K562 (cell line): ENCODE measurements at regions not wholly inside any gene's neighbourhood (a gene's known extent, or its start where the extent isn't known, plus 50 kb on each side); places are given as distances from the start of the nearest gene placed in this dataset.

ENCODE experiments used
- ILK ChIP-seq: fragments of 450-650 bp; IDR thresholded peaks from 2 replicates; pipeline ENCODE4 v1.6.1; 2016; ENCODE audit warnings: missing genetic modification characterization, low read depth, mild to moderate bottlenecking, missing compliant biosample characterization, moderate library complexity, borderline replicate concordance
- JUNB ChIP-seq: fragments of 450-650 bp; formaldehyde crosslinking; conservative IDR thresholded peaks from 2 replicates; pipeline ENCODE4 v1.4.0; 2020; ENCODE audit warnings: mild to moderate bottlenecking
- KLF13 ChIP-seq: fragments of 450-650 bp; IDR thresholded peaks from 2 replicates; pipeline ENCODE4 v1.6.1; 2016; ENCODE audit warnings: missing genetic modification characterization, low read depth, mild to moderate bottlenecking, missing compliant biosample characterization, moderate library complexity, borderline replicate concordance
- KLF16 ChIP-seq: IDR thresholded peaks from 2 replicates; pipeline ENCODE4 v1.6.1; 2016; ENCODE audit warnings: antibody characterized with exemption
- PRPF4 ChIP-seq: fragments of 200-400 bp; formaldehyde crosslinking; IDR thresholded peaks from one replicate; pipeline ENCODE4 v1.6.1; 2017; ENCODE audit warnings: low read length, low read depth, mild to moderate bottlenecking; ENCODE audit not compliant: insufficient read depth, poor library complexity, severe bottlenecking
- THAP12 ChIP-seq: fragments of 250-450 bp; sonication (Bioruptor Pico); IDR thresholded peaks from 2 replicates; pipeline ENCODE4 v1.9.0; 2021; ENCODE audit warnings: mild to moderate bottlenecking, inconsistent platforms
- USF2 ChIP-seq: sonication (generic); formaldehyde crosslinking; IDR thresholded peaks from 2 replicates; pipeline ENCODE4 v1.5.0; 2020; ENCODE audit warnings: missing genetic modification reagents

- TF ChIP-seq THAP12 (CRISPR knock-in tag): no peak
- TF ChIP-seq KLF13 (tag): no peak
- TF ChIP-seq KLF16: no peak
- no peak for TF ChIP-seq ILK (tag)
- TF ChIP-seq PRPF4: no peak
- TF ChIP-seq USF2: no peak
- no peak for TF ChIP-seq JUNB
Observed at GRCh38 chr12:46590991-46591703, 218.6 kb upstream of the SLC38A2 start (continued).
